Adrenal gland (tissue), 9 donors: ENCODE measurements at regions not wholly inside any gene's neighbourhood (a gene's known extent, or its start where the extent isn't known, plus 50 kb on each side); places are given as distances from the start of the nearest gene placed in this dataset.

Experiments used
- DNase-seq, 7 donors: peaks; one replicate each; pipeline ENCODE4 v3.0.0-alpha.2; 2019 to 2020
- H3K27ac ChIP-seq, 5 donors: fragments of 200-600 bp; sonication (generic) in 4 of 5; 1 replicate in 3 of 5; 2 replicates in 2 of 5; pipeline versions ENCODE4 v1.5.1 to v1.8.0; 2016 to 2020; ENCODE audit warnings: mild to moderate bottlenecking in 1 of 5
- H3K27me3 ChIP-seq: fragments of 200-600 bp; 2 replicates; pipeline ENCODE4 v1.8.0; 2021
- H3K36me3 ChIP-seq, 2 donors: fragments of 200-600 bp; replicated peaks in 1 of 2; 1 replicate in 1 of 2; 2 replicates in 1 of 2; pipeline versions ENCODE4 v1.5.1 to v1.8.0; 2018 to 2022
- H3K4me1 ChIP-seq, 2 donors: fragments of 200-600 bp; replicated peaks in 1 of 2; 1 replicate in 1 of 2; 2 replicates in 1 of 2; pipeline versions ENCODE4 v1.5.1 to v1.8.0; 2018 to 2021
- H3K4me3 ChIP-seq, 4 donors: fragments of 200-600 bp; sonication (generic) in 3 of 4; one replicate each; pipeline ENCODE4 v1.5.1; 2016 to 2018
- H3K9me3 ChIP-seq, 3 donors: fragments of 200-600 bp; sonication (generic) in 1 of 3; replicated peaks in 1 of 3; 1 replicate in 2 of 3; 2 replicates in 1 of 3; pipeline versions ENCODE4 v1.5.1 to v1.8.0; 2016 to 2021
- POLR2A ChIP-seq, 2 donors: fragments of 450-650 bp; IDR thresholded peaks; one replicate each; pipeline ENCODE4 v1.6.1; 2017; ENCODE audit warnings: antibody characterized with exemption in 2 of 2, mild to moderate bottlenecking in 2 of 2, moderate library complexity in 1 of 2
- WGBS, 4 donors: extraction: QIAGEN DNeasy Blood & Tissue Kit in 2 of 4; methylation state at CpG; one replicate each; pipeline versions ENCODE4 v1.1.5 to v1.1.7; 2013 to 2017; 5-methylcytosine and 5-hydroxymethylcytosine counted together
- intact Hi-C, 2 donors: fragments of 100-400 bp; cut with DNase I; formaldehyde crosslinking; loops; one replicate each; pipeline versions ENCODE4 v1.14.1 to v1.15.0; 2022 to 2023
- TF ChIP-seq, protein P1 (sequence below), 6 experiments: fragments of 450-650 bp in 4 of 6; fragments of 200-600 bp in 2 of 6; sonication (generic) in 1 of 6; IDR thresholded peaks; 1 replicate in 5 of 6; 2 replicates in 1 of 6; pipeline versions ENCODE4 v1.5.1 to v1.8.0; 2016 to 2021; ENCODE audit warnings: antibody characterized with exemption in 6 of 6, mild to moderate bottlenecking in 2 of 6, moderate library complexity in 1 of 6
- donor health status: healthy with polysubstance abuse.
- donor health status: Bipolar disorder and iron deficiency.
- donor health status: DM: yes; HTN: yes; CAD: no.
- donor health status: DM: no; HTN: no; CAD: no.
- donor health status: DM: no; HTN: no; CAD: no.

DNA sequence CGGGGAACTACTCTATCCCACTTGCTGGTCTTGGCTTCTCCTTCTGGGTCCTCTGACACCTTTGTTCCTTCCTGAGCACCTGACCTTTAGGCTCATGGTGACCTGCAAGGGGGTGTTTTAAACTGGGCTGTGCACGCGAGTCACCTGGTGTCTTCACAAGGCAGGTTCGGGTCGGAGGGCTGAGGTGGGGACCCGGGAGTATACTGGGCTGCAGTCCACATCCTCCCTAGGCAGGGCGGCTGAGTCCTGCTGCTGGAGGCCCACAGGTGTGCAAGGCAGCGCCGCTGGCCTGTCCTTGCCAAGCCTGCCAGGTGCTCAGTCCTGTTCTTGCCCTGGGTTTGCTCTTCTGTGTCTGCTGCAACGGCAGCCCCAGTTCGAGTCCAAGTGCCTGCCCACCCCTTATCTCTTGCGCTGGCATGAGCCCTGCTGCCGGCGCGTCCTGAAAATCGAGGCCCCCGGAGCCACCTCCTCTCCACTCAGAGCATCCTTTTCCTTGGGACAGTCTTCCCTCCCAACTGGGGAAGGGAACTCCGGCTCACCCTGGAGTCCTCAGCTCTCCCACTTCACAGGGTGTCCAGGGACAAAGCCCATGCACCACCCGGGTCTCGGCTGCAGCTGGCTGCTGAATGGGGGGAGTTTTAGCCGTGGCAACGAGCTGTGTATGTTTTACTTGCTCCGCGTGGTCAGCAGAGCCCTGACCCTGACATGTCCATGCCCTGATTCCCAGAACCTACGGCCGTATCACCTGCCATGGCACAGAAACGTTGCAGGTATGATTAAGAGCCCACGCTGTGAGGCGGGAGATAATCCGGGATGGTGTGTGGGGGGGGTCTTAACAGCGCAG lies 193.5 kb downstream of the TEX29 start:
- H3K27me3 ChIP-seq = peaks cover 7% of the 10 kb centered on the region
- no peaks in the 10 kb centered on the region for H3K9me3 ChIP-seq
- no peaks in the 10 kb centered on the region for H3K36me3 ChIP-seq
- WGBS, 4 donors = 64 to 68% (median 67%) methylated on average over 18 to 31 of the region's 31 CpGs
- H3K4me1 ChIP-seq = no peaks in the 10 kb centered on the region
- no peak overlapping the region for H3K27ac ChIP-seq
- intact Hi-C loops = no loop called here
- H3K4me3 ChIP-seq = no peak overlapping the region
- no peak for DNase-seq
- TF ChIP-seq, protein P1, sequence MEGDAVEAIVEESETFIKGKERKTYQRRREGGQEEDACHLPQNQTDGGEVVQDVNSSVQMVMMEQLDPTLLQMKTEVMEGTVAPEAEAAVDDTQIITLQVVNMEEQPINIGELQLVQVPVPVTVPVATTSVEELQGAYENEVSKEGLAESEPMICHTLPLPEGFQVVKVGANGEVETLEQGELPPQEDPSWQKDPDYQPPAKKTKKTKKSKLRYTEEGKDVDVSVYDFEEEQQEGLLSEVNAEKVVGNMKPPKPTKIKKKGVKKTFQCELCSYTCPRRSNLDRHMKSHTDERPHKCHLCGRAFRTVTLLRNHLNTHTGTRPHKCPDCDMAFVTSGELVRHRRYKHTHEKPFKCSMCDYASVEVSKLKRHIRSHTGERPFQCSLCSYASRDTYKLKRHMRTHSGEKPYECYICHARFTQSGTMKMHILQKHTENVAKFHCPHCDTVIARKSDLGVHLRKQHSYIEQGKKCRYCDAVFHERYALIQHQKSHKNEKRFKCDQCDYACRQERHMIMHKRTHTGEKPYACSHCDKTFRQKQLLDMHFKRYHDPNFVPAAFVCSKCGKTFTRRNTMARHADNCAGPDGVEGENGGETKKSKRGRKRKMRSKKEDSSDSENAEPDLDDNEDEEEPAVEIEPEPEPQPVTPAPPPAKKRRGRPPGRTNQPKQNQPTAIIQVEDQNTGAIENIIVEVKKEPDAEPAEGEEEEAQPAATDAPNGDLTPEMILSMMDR (IDR thresholded peaks at IDR 0.05) = no peak
- TF ChIP-seq POLR2A (IDR thresholded peaks at IDR 0.05) = no peak

DNA sequence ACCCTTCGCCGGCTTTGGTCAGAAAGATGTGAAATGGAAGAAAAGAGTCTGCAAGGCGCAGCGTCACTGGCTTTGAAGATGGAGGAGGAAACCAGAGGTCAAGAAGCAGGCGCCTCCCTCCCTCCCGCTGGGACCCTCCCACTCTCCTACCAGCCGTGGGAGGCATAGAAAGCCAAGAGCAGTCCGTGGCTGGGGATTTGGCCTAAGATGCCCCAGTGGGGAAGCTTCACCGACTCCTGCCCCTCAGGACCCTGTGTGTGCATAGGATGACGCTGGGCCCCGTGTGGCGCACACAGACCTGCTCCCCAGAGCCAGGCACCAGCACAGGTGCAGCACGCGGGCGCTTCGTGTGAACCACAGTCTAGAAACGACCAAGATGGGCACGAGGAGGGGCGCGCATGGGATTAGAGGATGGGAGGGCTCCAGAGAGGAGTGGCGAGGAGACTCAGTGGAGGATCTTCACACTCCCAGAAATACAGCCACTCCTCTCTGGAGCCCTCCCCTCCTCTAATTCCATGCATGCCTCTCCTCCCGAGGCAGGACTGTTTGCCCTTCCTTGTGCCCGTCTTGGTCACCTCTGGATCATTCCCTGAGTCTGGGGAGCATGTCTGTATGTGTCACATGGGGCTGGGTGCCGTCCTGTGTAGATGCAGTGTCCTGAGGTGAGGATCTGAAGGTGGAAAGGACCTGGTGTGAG lies 194.3 kb downstream of the TEX29 start:
- H3K9me3 ChIP-seq = no peaks in the 10 kb centered on the region
- no peak overlapping the region for H3K4me3 ChIP-seq
- no peak for DNase-seq
- WGBS, 4 donors = 54 to 61% (median 55%) methylated on average over 11 to 24 of the region's 24 CpGs
- H3K27ac ChIP-seq = no peak overlapping the region
- no peaks in the 10 kb centered on the region for H3K4me1 ChIP-seq
- intact Hi-C loops = no loop called here
- TF ChIP-seq, protein P1 (IDR thresholded peaks at IDR 0.05) = no peak
- no peak for TF ChIP-seq POLR2A (IDR thresholded peaks at IDR 0.05)
- peaks cover 7% of the 10 kb centered on the region for H3K27me3 ChIP-seq
- H3K36me3 ChIP-seq = no peaks in the 10 kb centered on the region

DNA sequence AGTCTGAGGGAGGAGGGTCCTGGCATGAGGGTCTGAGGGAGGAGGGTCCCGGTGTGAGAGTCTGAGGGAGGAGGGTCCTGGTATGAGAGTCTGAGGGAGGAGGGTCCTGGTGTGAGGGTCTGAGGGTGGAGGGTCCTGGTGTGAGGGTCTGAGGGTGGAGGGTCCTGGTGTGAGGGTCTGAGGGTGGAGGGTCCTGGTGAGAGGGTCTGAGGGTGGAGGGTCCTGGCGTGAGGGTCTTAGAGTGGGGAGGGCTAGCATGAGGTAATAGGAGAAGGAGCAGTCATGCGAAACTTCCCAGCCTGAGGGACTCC lies 194.8 kb downstream of the TEX29 start:
- Histone ChIP-seq H3K4me3 (no peak overlapping the region), H3K27me3 (peaks cover 7% of the 10 kb centered on the region), H3K27ac (no peak overlapping the region), H3K4me1 (no peaks in the 10 kb centered on the region), H3K9me3 (no peaks in the 10 kb centered on the region), H3K36me3 (no peaks in the 10 kb centered on the region)
- intact Hi-C loops = no loop called here
- 55 to 80% (median 64%) methylated on average over 3 of the region's 3 CpGs for WGBS, 4 donors
- TF ChIP-seq POLR2A (IDR thresholded peaks at IDR 0.05) = no peak
- TF ChIP-seq, protein P1 (IDR thresholded peaks at IDR 0.05) = no peak
- DNase-seq = no peak

GRCh38 chr13:111515635-111516034 lies 195.2 kb downstream of the TEX29 start:
- DNase-seq = no peak

More at GRCh38 chr13:111515635-111516034, 195.2 kb downstream of the TEX29 start:
- H3K27ac ChIP-seq = no peak overlapping the region
- TF ChIP-seq, protein P1 (IDR thresholded peaks at IDR 0.05) = no peak
- TF ChIP-seq POLR2A (IDR thresholded peaks at IDR 0.05) = no peak
- no peaks in the 10 kb centered on the region for H3K36me3 ChIP-seq
- no peak overlapping the region for H3K4me3 ChIP-seq
- 75 to 82% (median 80%) methylated on average over 8 to 16 of the region's 16 CpGs for whole genome bisulfite sequencing, 4 donors
- no peaks in the 10 kb centered on the region for H3K9me3 ChIP-seq
- H3K4me1 ChIP-seq = no peaks in the 10 kb centered on the region
- H3K27me3 ChIP-seq = peaks cover 7% of the 10 kb centered on the region
- intact Hi-C loops = no loop called here
